ENCODE measurements at regions not wholly inside any gene's neighbourhood (a gene's known extent, or its start where the extent isn't known, plus 50 kb on each side); places are given as distances from the start of the nearest gene placed in this dataset.

GRCh38 chr4:36494016-36494415, 212.6 kb downstream of the DTHD1 start:
- no peak for DNase-seq

GRCh38 chr4:36494747-36495146, 213.3 kb downstream of the DTHD1 start:
- DNase-seq, result no peak

GRCh38 chr4:36502350-36502749, 220.9 kb downstream of the DTHD1 start:
- DNase-seq, result no peak

GRCh38 chr4:36508394-36508793, 227.0 kb downstream of the DTHD1 start:
- DNase-seq, result no peak

- DNase-seq, result no peak
These were observed 228.4 kb downstream of the DTHD1 start for GRCh38 chr4:36509845-36510244.

GRCh38 chr4:36511785-36512184, 230.4 kb downstream of the DTHD1 start:
- no peak for DNase-seq

GRCh38 chr4:36516522-36517095, 235.2 kb downstream of the DTHD1 start:
- DNase-seq, result no peak

GRCh38 chr4:36523182-36523581, 241.8 kb downstream of the DTHD1 start:
- DNase-seq, result no peak

- no peak for DNase-seq
These were observed 251.4 kb downstream of the DTHD1 start for GRCh38 chr4:36532670-36533379.

GRCh38 chr4:36533944-36534343, 252.5 kb downstream of the DTHD1 start:
- no peak for DNase-seq

GRCh38 chr4:36547383-36547782, 266.0 kb downstream of the DTHD1 start:
- DNase-seq, result no peak

- DNase-seq, result no peak
These were observed 267.8 kb downstream of the DTHD1 start for GRCh38 chr4:36549252-36549651.

GRCh38 chr4:36549992-36550391, 268.6 kb downstream of the DTHD1 start:
- no peak for DNase-seq

GRCh38 chr4:36551697-36552214, 270.3 kb downstream of the DTHD1 start:
- DNase-seq, result no peak

GRCh38 chr4:36553029-36553428, 271.6 kb downstream of the DTHD1 start:
- DNase-seq, result no peak

- DNase-seq, result no peak
These were observed 272.0 kb downstream of the DTHD1 start for GRCh38 chr4:36553453-36553852.

- DNase-seq, result no peak
These were observed 275.6 kb downstream of the DTHD1 start for GRCh38 chr4:36556984-36557383.

- no peak for DNase-seq
These were observed 287.2 kb downstream of the DTHD1 start for GRCh38 chr4:36568575-36568974.

- DNase-seq, result no peak
These were observed 292.0 kb downstream of the DTHD1 start for GRCh38 chr4:36573441-36573840.

GRCh38 chr4:36574816-36575215, 293.4 kb downstream of the DTHD1 start:
- no peak for DNase-seq

- no peak for DNase-seq
These were observed 300.8 kb downstream of the DTHD1 start for GRCh38 chr4:36582198-36582597.

- no peak for DNase-seq
These were observed 306.6 kb downstream of the DTHD1 start for GRCh38 chr4:36587909-36588472.

GRCh38 chr4:36590343-36590742, 308.9 kb downstream of the DTHD1 start:
- DNase-seq, result no peak

GRCh38 chr4:36601864-36602495, 320.6 kb downstream of the DTHD1 start:
- DNase-seq, result no peak

Measured in COR-L47 (cell line).